HEK293 (cell line): ENCODE measurements at regions not wholly inside any gene's neighbourhood (a gene's known extent, or its start where the extent isn't known, plus 50 kb on each side); places are given as distances from the start of the nearest gene placed in this dataset.

Experiments used
- ZBTB7A ChIP-seq: fragments of 450-650 bp; formaldehyde crosslinking; IDR thresholded peaks from 2 replicates; pipeline ENCODE4 v1.5.1; 2016; ENCODE audit warnings: low read depth, missing biosample characterization, missing genetic modification characterization
- ZFP3 ChIP-seq: fragments of 450-650 bp; formaldehyde crosslinking; IDR thresholded peaks from 2 replicates; pipeline ENCODE4 v1.5.1; 2016; ENCODE audit warnings: low read depth, missing biosample characterization, missing genetic modification characterization

DNA sequence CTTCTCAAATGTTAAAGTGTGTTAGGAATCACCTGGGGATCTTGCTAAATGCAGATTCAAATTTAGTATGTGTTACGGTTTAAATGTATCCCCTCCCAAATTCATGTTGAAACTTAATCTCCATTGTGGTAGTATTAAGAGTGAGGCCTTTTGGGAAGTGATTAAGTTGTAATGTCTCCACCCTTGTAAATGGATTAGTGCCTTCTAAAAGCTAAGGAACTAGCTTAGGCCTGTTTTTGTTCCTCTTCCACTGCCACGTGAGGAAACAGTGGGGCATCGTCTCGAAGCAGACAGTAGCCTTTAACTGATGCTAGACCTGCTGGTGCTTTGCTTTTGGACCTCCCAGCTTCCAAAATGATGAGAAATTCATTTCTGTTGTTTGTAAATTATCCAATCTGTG, 52.3 kb upstream of the SEMA3D start:
- TF ChIP-seq ZBTB7A (tag by site-specific recombination) (no peak), ZFP3 (tag by site-specific recombination) (no peak)
